Posterior cingulate gyrus (tissue), 11 donors: ENCODE measurements at regions not wholly inside any gene's neighbourhood (a gene's known extent, or its start where the extent isn't known, plus 50 kb on each side); places are given as distances from the start of the nearest gene placed in this dataset.
A peak's percentile ranks its signal among the peaks of the same experiment; 100 is the strongest.
"Not testable (repeated sequence)": the region's sequence is repeated elsewhere in the genome, so short reads cannot be mapped to it uniquely, and the experiment has no call there.

ENCODE experiments used
- DNase-seq, 10 donors: peaks; one replicate each; pipeline versions ENCODE4 v3.0.0 to v3.0.0-alpha.2; 2020 to 2021; ENCODE audit warnings: mixed read lengths in 3 of 10
- intact Hi-C: fragments of 100-400 bp; cut with DNase I; formaldehyde crosslinking; loops from one replicate; pipeline ENCODE4 v1.15.1; 2023

DNA sequence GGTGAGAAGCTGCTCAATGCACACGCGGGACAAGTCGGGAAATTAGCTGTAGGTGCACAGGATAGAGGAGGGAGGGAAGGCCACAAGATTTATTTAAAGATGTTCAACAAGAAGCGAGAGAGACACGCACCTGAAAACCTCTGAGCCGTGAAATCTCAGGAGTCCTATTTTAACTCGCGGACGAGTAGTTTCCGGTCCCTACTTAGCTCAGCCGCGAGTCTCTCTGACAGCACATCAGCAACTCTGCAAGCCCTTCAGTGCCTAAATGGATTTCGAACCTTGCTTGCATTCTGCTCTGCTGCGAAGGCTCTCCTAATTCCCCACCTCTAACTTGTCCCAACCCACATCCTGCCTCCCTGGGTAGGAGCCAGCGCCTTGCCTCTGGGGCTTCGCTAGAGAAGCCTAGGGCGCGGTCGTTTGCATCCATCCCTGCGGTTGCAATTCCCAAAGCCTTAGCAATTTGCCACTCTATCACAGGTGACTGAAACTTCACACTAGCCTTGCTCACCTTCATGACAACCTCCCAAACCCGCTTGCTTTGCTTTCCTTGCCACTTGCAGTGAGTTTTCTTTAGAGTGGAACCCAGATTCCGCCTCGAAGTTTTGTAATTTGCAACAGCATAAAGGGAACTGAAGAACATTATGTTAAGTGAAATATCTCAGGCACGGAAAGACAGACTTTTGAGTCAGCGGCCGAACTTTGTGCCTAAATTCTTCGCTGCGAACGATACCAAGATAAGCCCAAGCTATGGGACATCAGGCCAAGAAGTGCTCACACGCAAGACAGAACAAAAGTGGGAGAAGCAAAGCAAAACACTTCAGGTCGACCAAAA lies 202.8 kb downstream of the KDM5D start:
- DNase-seq: no peak
- intact Hi-C loops: no loop called here

DNA sequence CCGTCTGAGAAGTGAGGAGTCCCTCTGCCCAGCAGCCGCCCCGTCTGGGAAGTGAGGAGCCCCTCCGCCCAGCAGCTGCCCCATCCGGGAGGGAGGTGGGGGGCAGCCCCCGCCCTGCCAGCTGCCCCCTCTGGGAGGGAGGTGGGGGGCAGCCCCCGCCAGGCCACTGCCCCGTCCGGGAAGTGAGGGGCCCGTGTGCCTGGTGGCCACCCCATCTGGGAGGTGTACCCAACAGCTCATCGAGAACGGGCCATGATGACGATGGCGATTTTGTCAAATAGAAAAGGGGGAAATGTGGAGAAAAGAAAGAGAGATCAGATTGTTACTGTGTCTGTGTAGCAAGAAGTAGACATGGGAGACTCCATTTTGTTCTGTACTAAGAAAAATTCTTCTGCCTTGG lies 208.8 kb downstream of the KDM5D start:
- intact Hi-C loops, DNase-seq: not testable (repeated sequence)

- intact Hi-C loops: no loop called here
- DNase-seq: no peak
These were observed 222.6 kb downstream of the KDM5D start for GRCh38 chrY:19521976-19522375.

- intact Hi-C loops: no loop called here
- DNase-seq: no peak
These were observed 241.5 kb downstream of the KDM5D start for GRCh38 chrY:19503092-19503449.

GRCh38 chrY:19502169-19503091 lies 242.1 kb downstream of the KDM5D start:
- DNase-seq: no peak
- intact Hi-C loops: no loop called here

DNA sequence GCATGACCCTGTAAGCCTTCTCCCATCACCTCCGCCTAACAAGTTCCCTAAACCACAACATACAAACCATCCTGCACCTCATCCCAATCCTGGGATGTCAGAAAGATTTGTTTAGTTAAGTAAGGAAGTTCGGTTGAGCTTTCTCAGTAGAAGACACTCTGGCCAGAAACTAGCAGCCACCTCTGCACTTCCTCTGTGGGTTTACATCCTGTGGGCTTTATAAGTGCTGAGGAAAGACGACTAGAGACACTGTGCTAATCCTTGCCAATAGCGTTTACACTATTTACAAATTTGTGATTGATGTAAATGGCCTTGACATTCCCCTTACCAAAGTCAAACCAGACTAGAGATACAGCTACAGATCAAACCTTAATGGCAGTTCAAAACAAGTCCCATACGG lies 246.0 kb downstream of the KDM5D start:
- intact Hi-C loops: no loop called here
- no peak for DNase-seq

DNA sequence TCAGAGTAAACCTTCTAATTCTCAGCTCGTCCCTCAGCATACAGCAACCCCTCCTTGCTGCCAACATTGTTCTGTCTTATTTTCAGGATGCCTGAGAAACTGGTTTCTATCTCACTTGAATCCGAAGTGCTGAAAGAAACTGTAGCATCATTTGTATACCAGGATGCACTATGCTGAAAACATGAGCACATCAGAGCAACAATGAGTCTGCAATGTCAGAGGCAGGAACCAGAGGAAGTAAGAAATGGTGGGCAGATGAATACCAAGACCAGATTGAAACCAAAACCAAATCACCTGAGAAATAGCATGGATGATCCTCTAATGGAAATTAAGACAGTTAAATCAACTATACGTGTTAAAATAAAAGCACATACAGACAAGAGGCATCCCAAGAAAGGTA lies 257.0 kb downstream of the KDM5D start:
- DNase-seq: no peak
- intact Hi-C loops: no loop called here

DNA sequence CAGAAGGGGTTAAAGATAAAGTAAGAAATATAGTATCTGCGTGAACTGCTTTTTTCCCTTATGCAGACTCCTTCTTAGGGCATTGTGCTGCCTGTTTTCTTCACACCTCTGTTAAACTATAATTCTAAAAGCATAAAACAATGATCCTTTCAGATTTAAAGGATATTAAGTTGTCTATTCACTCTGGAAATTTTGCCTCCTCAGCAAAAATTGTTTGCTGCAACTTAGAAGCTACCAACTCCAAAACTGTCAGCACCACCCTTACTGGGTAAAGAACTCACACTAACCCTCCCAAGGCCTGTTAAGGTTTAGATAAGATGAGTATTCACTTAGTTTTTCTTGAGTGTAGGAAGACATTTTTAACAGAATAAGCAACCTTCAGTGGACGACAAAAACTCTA lies 259.5 kb downstream of the KDM5D start:
- intact Hi-C loops: no loop called here
- DNase-seq: no peak

- no peak for DNase-seq
These were observed 265.4 kb downstream of the KDM5D start for GRCh38 chrY:19479141-19479540.

GRCh38 chrY:19477959-19478358 lies 266.6 kb downstream of the KDM5D start:
- no peak for DNase-seq
- intact Hi-C loops: no loop called here

More at GRCh38 chrY:19479141-19479540, 265.4 kb downstream of the KDM5D start:
- intact Hi-C loops: no loop called here

DNA sequence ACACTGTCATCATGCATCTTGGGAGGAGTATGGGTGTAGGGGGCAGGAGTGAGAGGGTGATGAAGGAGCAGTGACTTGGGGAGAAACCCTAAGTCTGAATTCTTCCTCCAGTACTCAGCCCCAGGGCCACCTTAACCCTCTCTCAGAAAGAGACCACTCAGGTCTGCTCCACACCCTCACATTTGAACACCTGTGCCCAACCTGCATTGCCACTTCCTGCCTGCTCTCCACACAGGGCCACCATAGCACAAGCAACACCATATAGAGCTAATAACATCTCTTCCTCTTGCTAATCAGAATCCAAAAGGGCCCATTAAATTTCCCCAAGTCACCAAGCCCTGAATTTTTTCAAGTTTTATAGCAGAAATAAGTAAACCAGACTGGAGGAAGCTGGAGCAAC lies 278.7 kb downstream of the KDM5D start:
- DNase-seq: no peak
- intact Hi-C loops: no loop called here

GRCh38 chrY:19456855-19457448 lies 287.6 kb downstream of the KDM5D start:
- intact Hi-C loops: no loop called here
- DNase-seq: no peak

GRCh38 chrY:19433059-19433458 lies 311.5 kb downstream of the KDM5D start:
- intact Hi-C loops: no loop called here
- no peak for DNase-seq

DNA sequence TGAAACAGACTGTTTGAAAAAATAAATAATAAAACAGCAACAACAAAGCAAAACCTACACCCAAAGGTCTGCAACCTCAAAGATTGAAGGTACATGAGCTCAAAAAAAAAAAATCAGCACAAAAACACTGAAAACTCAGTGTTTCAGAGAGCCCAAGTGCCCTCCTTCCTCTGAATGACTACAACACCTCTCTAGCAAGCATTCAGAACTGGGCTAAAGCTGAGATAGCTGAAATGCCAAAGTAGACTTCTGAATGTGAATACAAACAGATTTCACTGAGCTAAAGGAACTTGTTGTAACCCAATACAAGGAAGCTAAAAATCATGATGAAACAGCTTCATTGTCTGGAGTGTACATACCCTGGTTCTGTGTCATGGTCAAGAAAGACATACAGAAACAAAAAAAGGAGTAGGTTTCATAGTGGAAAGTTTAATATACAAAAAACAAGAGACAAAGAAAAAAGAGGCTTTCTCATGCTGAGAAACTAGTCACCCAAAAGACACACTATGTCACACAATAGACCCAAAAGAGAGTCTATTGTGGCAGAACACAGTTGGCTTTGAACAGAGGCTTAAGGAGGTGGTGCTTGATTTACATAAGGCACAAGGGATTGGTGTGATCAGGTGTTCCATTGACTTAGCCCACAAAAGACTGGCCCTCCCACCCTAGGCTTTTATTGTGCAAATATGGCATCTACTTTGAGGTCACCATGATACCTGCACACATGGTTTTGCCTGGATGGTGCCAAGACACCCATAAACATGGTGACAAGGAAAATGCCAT lies 316.6 kb downstream of the KDM5D start:
- no peak for DNase-seq
- intact Hi-C loops: no loop called here

DNA sequence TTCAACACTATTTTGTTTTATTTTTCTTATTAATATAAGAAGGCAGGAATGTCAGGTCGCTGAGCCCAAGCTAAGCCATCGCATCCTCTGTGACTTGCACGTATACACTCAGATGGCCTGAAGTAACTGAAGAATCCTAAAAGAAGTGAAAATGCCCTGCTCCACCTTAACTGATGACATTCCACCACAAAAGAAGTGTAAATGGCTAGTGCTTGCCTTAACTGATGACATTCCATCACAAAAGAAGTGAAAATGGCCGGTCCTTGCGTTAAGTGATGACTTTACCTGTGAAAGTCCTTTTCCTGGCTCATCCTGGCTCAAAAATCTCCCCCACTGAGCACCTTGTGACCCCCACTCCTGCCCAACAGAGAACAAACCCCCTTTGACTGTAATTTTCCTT lies 317.3 kb downstream of the KDM5D start:
- DNase-seq, intact Hi-C loops: not testable (repeated sequence)

GRCh38 chrY:19410980-19411766 lies 333.4 kb downstream of the KDM5D start:
- intact Hi-C loops: no loop called here
- no peak for DNase-seq

DNA sequence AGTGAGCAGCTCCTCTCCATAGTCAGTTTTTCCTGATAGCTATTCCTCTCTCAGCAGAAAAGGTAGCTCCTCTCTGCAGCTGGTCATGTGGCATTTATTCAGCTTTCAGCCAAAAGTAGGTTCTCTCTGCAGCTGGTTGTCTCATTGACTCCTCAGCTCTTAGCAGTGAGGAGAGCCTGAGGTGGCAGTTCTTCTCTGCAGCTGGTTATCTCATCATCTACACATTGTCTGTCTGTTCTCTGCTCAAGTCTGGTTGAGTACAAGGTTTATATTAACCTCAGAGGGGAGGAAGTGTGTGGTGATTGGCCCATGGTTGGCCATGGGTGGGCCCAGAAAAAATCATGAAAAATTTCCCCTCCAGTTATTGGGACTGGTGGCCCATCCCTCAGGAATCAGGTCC lies 338.3 kb downstream of the KDM5D start:
- DNase-seq: no peak
- intact Hi-C loops: no loop called here

DNA sequence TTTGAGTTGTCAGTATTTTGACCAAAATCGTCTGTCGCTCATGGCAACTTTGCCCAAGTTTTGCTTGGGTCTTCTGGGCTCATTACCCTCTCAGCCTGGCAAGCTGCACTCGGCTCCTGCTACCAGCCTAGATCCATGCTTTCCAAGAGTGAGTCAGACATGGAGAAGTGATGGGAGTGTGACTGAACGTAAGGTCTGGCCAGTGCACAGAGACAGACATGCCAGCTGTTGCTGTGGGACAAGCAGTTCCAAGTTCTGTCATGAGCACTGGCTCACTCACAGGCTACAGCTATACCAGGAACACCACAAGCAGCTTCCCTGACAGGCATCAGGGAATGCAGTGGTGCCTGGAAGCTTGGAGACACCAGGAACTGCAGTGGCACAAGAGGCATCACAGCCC lies 338.9 kb downstream of the KDM5D start:
- intact Hi-C loops: no loop called here
- DNase-seq: peak in 2 of 10 donors; percentile 5 to 8

DNA sequence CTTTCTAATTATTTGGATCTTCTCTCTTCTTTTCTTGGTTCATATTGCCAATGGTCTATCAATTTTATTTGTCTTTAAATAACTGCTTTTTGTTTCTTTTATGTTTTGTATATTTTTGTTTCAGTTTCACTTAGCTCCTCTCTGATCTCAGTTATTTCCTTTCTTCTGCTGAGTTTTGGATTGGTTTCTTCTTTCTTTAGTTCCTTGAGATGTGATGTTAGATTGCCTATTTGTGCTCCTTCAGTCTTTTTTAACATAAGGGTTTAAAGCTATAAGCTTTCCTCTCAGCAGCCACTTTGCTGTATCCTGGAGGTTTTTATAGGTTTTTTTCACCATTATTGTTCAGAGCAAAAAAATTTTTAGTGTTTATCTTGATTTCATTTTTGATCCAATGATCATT lies 351.6 kb downstream of the KDM5D start:
- DNase-seq: no peak
- intact Hi-C loops: no loop called here

DNA sequence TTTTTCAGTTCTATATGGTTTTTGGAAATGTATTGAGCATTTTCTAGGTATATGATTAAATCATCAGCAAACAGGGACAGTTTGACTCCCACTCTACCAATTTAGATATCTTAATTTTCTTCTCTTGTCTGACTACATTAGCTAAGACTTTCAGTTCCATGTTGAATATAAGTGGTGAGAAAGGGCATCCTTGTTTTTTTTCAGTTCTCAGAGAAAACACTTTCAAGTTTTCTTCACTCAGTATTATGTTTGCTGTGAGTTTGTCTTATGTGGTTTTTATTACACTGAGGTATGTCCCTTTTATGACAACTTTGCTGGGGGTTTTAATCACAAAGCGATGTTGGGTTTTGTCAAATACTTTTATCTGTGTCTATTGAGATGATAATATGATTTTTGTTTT lies 352.6 kb downstream of the KDM5D start:
- intact Hi-C loops: no loop called here
- no peak for DNase-seq
